GM23338 (cell line): ENCODE measurements at regions not wholly inside any gene's neighbourhood (a gene's known extent, or its start where the extent isn't known, plus 50 kb on each side); places are given as distances from the start of the nearest gene placed in this dataset.
"Not testable (repeated sequence)": the region's sequence is repeated elsewhere in the genome, so short reads cannot be mapped to it uniquely, and the experiment has no call there.

ENCODE experiments used
- ATAC-seq: fragments of 200-7000 bp; cut with Tn5 transposase; 3 replicates; pipeline ENCODE4 v1.9.1; 2020
- DNase-seq: peaks from one replicate; pipeline ENCODE4 v3.0.0-alpha.2; 2015; ENCODE audit warnings: low spot score
- H2AFZ ChIP-seq: fragments of 200-600 bp; sonication (generic); 2 replicates; pipeline ENCODE4 v1.8.0; 2016; ENCODE audit warnings: antibody characterized with exemption, mild to moderate bottlenecking, moderate library complexity
- H3F3A ChIP-seq: fragments of 200-600 bp; sonication (generic); replicated peaks from 2 replicates; pipeline ENCODE4 v1.8.0; 2017; ENCODE audit warnings: antibody characterized with exemption, mixed run types, low read depth
- H3K27ac ChIP-seq: fragments of 200-600 bp; sonication (generic); 2 replicates; pipeline ENCODE4 v1.6.1; 2016; ENCODE audit warnings: low read depth
- H3K27me3 ChIP-seq: fragments of 200-600 bp; sonication (generic); 2 replicates; pipeline ENCODE4 v1.8.0; 2016; ENCODE audit warnings: mild to moderate bottlenecking, mixed run types, moderate library complexity; ENCODE audit not compliant: insufficient read depth
- H3K36me3 ChIP-seq: fragments of 200-600 bp; sonication (generic); 2 replicates; pipeline ENCODE4 v1.8.0; 2016; ENCODE audit warnings: mild to moderate bottlenecking; ENCODE audit not compliant: insufficient read depth
- H3K4me1 ChIP-seq: fragments of 200-600 bp; sonication (generic); 2 replicates; pipeline ENCODE4 v1.8.0; 2016; ENCODE audit warnings: mild to moderate bottlenecking, moderate library complexity; ENCODE audit not compliant: insufficient read depth
- H3K4me2 ChIP-seq: fragments of 200-600 bp; sonication (generic); 2 replicates; pipeline ENCODE4 v1.7.1; 2017; ENCODE audit warnings: mixed run types
- H3K4me3 ChIP-seq: fragments of 200-600 bp; sonication (generic); 2 replicates; pipeline ENCODE4 v1.6.1; 2016; ENCODE audit warnings: mixed run types
- H3K79me2 ChIP-seq: fragments of 200-600 bp; sonication (generic); replicated peaks from 2 replicates; pipeline ENCODE4 v1.8.0; 2017; ENCODE audit warnings: mild to moderate bottlenecking; ENCODE audit not compliant: insufficient read depth
- H3K9me2 ChIP-seq: fragments of 200-600 bp; sonication (generic); 2 replicates; pipeline ENCODE4 v1.8.0; 2017; ENCODE audit not compliant: insufficient read depth
- H4K20me1 ChIP-seq: fragments of 200-600 bp; sonication (generic); replicated peaks from 2 replicates; pipeline ENCODE4 v1.8.0; 2017; ENCODE audit warnings: mild to moderate bottlenecking; ENCODE audit not compliant: insufficient read depth
- H3K27ac Mint-ChIP-seq: 2 replicates; pipeline ENCODE4 v1.8.0; 2020; ENCODE audit warnings: inconsistent platforms, mild to moderate bottlenecking, moderate library complexity, mixed read lengths
- H3K27me3 Mint-ChIP-seq: 3 replicates; pipeline ENCODE4 v1.8.0; 2022; ENCODE audit warnings: low read depth, mild to moderate bottlenecking, moderate library complexity, mixed read lengths, inconsistent platforms; ENCODE audit not compliant: insufficient read depth, poor library complexity
- H3K36me3 Mint-ChIP-seq: 3 replicates; pipeline ENCODE4 v1.8.0; 2021; ENCODE audit warnings: low read depth, mild to moderate bottlenecking, inconsistent platforms, moderate library complexity, mixed read lengths
- H3K4me1 Mint-ChIP-seq: 3 replicates; pipeline ENCODE4 v1.8.0; 2020; ENCODE audit warnings: mild to moderate bottlenecking, inconsistent platforms, mixed read lengths
- H3K4me3 Mint-ChIP-seq: 3 replicates; pipeline ENCODE4 v1.8.0; 2021; ENCODE audit warnings: moderate library complexity, mild to moderate bottlenecking, inconsistent platforms, mixed read lengths
- H3K9me3 Mint-ChIP-seq: 3 replicates; pipeline ENCODE4 v1.8.0; 2020; ENCODE audit warnings: moderate library complexity, mild to moderate bottlenecking, inconsistent platforms, mixed read lengths
- EZH2 ChIP-seq: fragments of 200-600 bp; sonication (generic); IDR thresholded peaks from one replicate; pipeline ENCODE4 v1.8.0; 2017; ENCODE audit warnings: antibody characterized with exemption, mild to moderate bottlenecking, low read depth; ENCODE audit not compliant: unreplicated experiment
- JUNB ChIP-seq: IDR thresholded peaks from one replicate; pipeline ENCODE4 v1.6.1; 2016; ENCODE audit warnings: antibody characterized with exemption; ENCODE audit not compliant: unreplicated experiment
- NANOG ChIP-seq: IDR thresholded peaks from 2 replicates; pipeline ENCODE4 v1.6.1; 2016; ENCODE audit warnings: antibody characterized with exemption, borderline replicate concordance
- POLR2AphosphoS5 ChIP-seq: IDR thresholded peaks from 2 replicates; pipeline ENCODE4 v1.6.1; 2016; ENCODE audit warnings: antibody characterized with exemption, low read depth
- STAT1 ChIP-seq: IDR thresholded peaks from one replicate; pipeline ENCODE4 v1.6.1; 2016; ENCODE audit warnings: antibody characterized with exemption; ENCODE audit not compliant: unreplicated experiment
- ZNF462 ChIP-seq: fragments of 250-450 bp; sonication (Bioruptor Pico); IDR thresholded peaks from 2 replicates; pipeline ENCODE4 v1.5.0; 2020; ENCODE audit warnings: mild to moderate bottlenecking, moderate library complexity
- TF ChIP-seq, protein P1 (sequence below), 2 experiments: fragments of 200-600 bp in 1 of 2; sonication (generic) in 1 of 2; conservative IDR thresholded peaks; 2 replicates each; pipeline versions ENCODE4 v1.5.1 to v1.6.1; 2016 to 2017; ENCODE audit warnings: antibody characterized with exemption in 2 of 2, low read depth in 2 of 2, mild to moderate bottlenecking in 2 of 2, moderate library complexity in 1 of 2
- TF ChIP-seq, protein P2 (sequence below): IDR thresholded peaks from one replicate; pipeline ENCODE4 v1.6.1; 2018; ENCODE audit warnings: antibody characterized with exemption; ENCODE audit not compliant: unreplicated experiment
- TF ChIP-seq, protein P3 (sequence below): IDR thresholded peaks from 2 replicates; pipeline ENCODE4 v1.6.1; 2016; ENCODE audit warnings: antibody characterized with exemption

GRCh38 chr10:55518416-55518815 is 717.4 kb upstream of the PCDH15 start:
- H3K27ac Mint-ChIP-seq, result peak overlapping the region; percentile 5; the same call in 1 of the 2 replicates
- not testable (repeated sequence) for H3K4me1 ChIP-seq, H3K4me2 ChIP-seq, H3K9me3 Mint-ChIP-seq, H3K27me3 ChIP-seq, H3K79me2 ChIP-seq, H3K27me3 Mint-ChIP-seq, H3K27ac ChIP-seq, H3K9me2 ChIP-seq, H3K4me3 Mint-ChIP-seq, H3K36me3 Mint-ChIP-seq, H3F3A ChIP-seq, H4K20me1 ChIP-seq, H3K36me3 ChIP-seq, H2AFZ ChIP-seq, H3K4me3 ChIP-seq
- peaks cover 12% of the 10 kb centered on the region for H3K4me1 Mint-ChIP-seq
- ATAC-seq (peak; percentile 41), DNase-seq (peak; percentile 5)

- no peak for DNase-seq
- no peak overlapping the region for H3K4me3 ChIP-seq
- Mint-ChIP-seq H3K9me3 (no peaks in the 10 kb centered on the region), H3K4me3 (no peak overlapping the region), H3K4me1 (no peaks in the 10 kb centered on the region; the same call in 2 of the 3 replicates), H3K36me3 (no peaks in the 10 kb centered on the region), H3K27ac (no peak overlapping the region), H3K27me3 (no peaks in the 10 kb centered on the region)
- H3K27me3 ChIP-seq, result no peaks in the 10 kb centered on the region
- H3K36me3 ChIP-seq, result no peaks in the 10 kb centered on the region
- no peaks in the 10 kb centered on the region for H3K79me2 ChIP-seq
- H3K27ac ChIP-seq, result no peak overlapping the region
- no peak overlapping the region for H2AFZ ChIP-seq
- H4K20me1 ChIP-seq, result no peaks in the 10 kb centered on the region
- no peak overlapping the region for H3K4me2 ChIP-seq
- no peaks in the 10 kb centered on the region for H3K9me2 ChIP-seq
- no peaks in the 10 kb centered on the region for H3K4me1 ChIP-seq
- no peaks in the 10 kb centered on the region for H3F3A ChIP-seq
- TF ChIP-seq JUNB, result no peak
- TF ChIP-seq NANOG, result no peak
- TF ChIP-seq, protein P1, sequence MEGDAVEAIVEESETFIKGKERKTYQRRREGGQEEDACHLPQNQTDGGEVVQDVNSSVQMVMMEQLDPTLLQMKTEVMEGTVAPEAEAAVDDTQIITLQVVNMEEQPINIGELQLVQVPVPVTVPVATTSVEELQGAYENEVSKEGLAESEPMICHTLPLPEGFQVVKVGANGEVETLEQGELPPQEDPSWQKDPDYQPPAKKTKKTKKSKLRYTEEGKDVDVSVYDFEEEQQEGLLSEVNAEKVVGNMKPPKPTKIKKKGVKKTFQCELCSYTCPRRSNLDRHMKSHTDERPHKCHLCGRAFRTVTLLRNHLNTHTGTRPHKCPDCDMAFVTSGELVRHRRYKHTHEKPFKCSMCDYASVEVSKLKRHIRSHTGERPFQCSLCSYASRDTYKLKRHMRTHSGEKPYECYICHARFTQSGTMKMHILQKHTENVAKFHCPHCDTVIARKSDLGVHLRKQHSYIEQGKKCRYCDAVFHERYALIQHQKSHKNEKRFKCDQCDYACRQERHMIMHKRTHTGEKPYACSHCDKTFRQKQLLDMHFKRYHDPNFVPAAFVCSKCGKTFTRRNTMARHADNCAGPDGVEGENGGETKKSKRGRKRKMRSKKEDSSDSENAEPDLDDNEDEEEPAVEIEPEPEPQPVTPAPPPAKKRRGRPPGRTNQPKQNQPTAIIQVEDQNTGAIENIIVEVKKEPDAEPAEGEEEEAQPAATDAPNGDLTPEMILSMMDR (conservative IDR thresholded peaks at IDR 0.05; ENCODE audit: low read depth in 2 of 2), result no peak
- TF ChIP-seq, protein P2, sequence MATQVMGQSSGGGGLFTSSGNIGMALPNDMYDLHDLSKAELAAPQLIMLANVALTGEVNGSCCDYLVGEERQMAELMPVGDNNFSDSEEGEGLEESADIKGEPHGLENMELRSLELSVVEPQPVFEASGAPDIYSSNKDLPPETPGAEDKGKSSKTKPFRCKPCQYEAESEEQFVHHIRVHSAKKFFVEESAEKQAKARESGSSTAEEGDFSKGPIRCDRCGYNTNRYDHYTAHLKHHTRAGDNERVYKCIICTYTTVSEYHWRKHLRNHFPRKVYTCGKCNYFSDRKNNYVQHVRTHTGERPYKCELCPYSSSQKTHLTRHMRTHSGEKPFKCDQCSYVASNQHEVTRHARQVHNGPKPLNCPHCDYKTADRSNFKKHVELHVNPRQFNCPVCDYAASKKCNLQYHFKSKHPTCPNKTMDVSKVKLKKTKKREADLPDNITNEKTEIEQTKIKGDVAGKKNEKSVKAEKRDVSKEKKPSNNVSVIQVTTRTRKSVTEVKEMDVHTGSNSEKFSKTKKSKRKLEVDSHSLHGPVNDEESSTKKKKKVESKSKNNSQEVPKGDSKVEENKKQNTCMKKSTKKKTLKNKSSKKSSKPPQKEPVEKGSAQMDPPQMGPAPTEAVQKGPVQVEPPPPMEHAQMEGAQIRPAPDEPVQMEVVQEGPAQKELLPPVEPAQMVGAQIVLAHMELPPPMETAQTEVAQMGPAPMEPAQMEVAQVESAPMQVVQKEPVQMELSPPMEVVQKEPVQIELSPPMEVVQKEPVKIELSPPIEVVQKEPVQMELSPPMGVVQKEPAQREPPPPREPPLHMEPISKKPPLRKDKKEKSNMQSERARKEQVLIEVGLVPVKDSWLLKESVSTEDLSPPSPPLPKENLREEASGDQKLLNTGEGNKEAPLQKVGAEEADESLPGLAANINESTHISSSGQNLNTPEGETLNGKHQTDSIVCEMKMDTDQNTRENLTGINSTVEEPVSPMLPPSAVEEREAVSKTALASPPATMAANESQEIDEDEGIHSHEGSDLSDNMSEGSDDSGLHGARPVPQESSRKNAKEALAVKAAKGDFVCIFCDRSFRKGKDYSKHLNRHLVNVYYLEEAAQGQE, result no peak
- TF ChIP-seq POLR2AphosphoS5, result no peak
- TF ChIP-seq STAT1, result no peak
- TF ChIP-seq EZH2, result no peak
- TF ChIP-seq ZNF462 (CRISPR knock-in tag), result no peak
- TF ChIP-seq, protein P3, sequence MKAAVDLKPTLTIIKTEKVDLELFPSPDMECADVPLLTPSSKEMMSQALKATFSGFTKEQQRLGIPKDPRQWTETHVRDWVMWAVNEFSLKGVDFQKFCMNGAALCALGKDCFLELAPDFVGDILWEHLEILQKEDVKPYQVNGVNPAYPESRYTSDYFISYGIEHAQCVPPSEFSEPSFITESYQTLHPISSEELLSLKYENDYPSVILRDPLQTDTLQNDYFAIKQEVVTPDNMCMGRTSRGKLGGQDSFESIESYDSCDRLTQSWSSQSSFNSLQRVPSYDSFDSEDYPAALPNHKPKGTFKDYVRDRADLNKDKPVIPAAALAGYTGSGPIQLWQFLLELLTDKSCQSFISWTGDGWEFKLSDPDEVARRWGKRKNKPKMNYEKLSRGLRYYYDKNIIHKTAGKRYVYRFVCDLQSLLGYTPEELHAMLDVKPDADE, result no peak
- ATAC-seq, result no peak
Measured at GRCh38 chr10:55509168-55509567, 708.1 kb upstream of the PCDH15 start.
